ENCODE measurements at regions not wholly inside any gene's neighbourhood (a gene's known extent, or its start where the extent isn't known, plus 50 kb on each side); places are given as distances from the start of the nearest gene placed in this dataset.

- no peak for TF ChIP-seq CTCF (IDR thresholded peaks at IDR 0.05; ENCODE audit: insufficient read depth, low read depth, low read length)
- TF ChIP-seq EZH2 (IDR thresholded peaks at IDR 0.05; ENCODE audit: insufficient read depth, low read length) = no peak
Observed at GRCh38 chr14:97546491-97547230, 749.5 kb downstream of the VRK1 start.

All from astrocyte (in vitro differentiated cells and primary cell).